Esophagus squamous epithelium (tissue), 4 donors: ENCODE measurements at regions not wholly inside any gene's neighbourhood (a gene's known extent, or its start where the extent isn't known, plus 50 kb on each side); places are given as distances from the start of the nearest gene placed in this dataset.

Source experiments
- CTCF ChIP-seq, 6 experiments: fragments of 450-650 bp in 4 of 6; fragments of 200-600 bp in 2 of 6; sonication (generic) in 2 of 6; IDR thresholded peaks; one replicate each; pipeline ENCODE4 v1.5.1; 2016 to 2019; ENCODE audit warnings: antibody characterized with exemption in 6 of 6, mild to moderate bottlenecking in 4 of 6, moderate library complexity in 4 of 6
- POLR2A ChIP-seq, 4 donors: fragments of 450-650 bp; IDR thresholded peaks; one replicate each; pipeline ENCODE4 v1.6.1; 2017; ENCODE audit warnings: antibody characterized with exemption in 4 of 4, mild to moderate bottlenecking in 4 of 4, moderate library complexity in 3 of 4

GRCh38 chr11:115085461-115086210, 407.3 kb downstream of the NXPE2 start:
- no peak for TF ChIP-seq CTCF (IDR thresholded peaks at IDR 0.05)
- TF ChIP-seq POLR2A (IDR thresholded peaks at IDR 0.05): no peak
